Mesodermal cell (in vitro differentiated cells): ENCODE measurements at regions not wholly inside any gene's neighbourhood (a gene's known extent, or its start where the extent isn't known, plus 50 kb on each side); places are given as distances from the start of the nearest gene placed in this dataset.
"Not testable (repeated sequence)": the region's sequence is repeated elsewhere in the genome, so short reads cannot be mapped to it uniquely, and the experiment has no call there.

Experiments
- H3K27ac ChIP-seq: 2 replicates; pipeline ENCODE4 v1.7.0; 2013; ENCODE audit warnings: mild to moderate bottlenecking, low read depth, low read length, moderate library complexity; ENCODE audit not compliant: severe bottlenecking
- H3K36me3 ChIP-seq: 2 replicates; pipeline ENCODE4 v1.7.1; 2013; ENCODE audit warnings: mild to moderate bottlenecking, low read length, moderate library complexity; ENCODE audit not compliant: control insufficient read depth, insufficient read depth
- H3K4me1 ChIP-seq: one replicate; pipeline ENCODE4 v1.7.1; 2013; ENCODE audit warnings: mild to moderate bottlenecking, low read length; ENCODE audit not compliant: insufficient read depth, control insufficient read depth, poor library complexity, severe bottlenecking
- H3K4me3 ChIP-seq: 2 replicates; pipeline ENCODE4 v1.7.0; 2013; ENCODE audit warnings: low read length, control low read depth, mild to moderate bottlenecking; ENCODE audit not compliant: insufficient read depth, poor library complexity, severe bottlenecking; ENCODE audit errors: extremely low read depth
- H3K9me3 ChIP-seq: 2 replicates; pipeline ENCODE4 v1.7.1; 2013; ENCODE audit warnings: mild to moderate bottlenecking, low read length, moderate library complexity; ENCODE audit not compliant: control insufficient read depth
- WGBS, 2 experiments: methylation state at CpG; one replicate each; pipeline ENCODE4 v1.1.5; 2013; ENCODE audit warnings: missing lambda C conversion rate in 2 of 2; ENCODE audit not compliant: insufficient coverage in 2 of 2; 5-methylcytosine and 5-hydroxymethylcytosine counted together

- H3K9me3 ChIP-seq = peaks cover 89% of the 10 kb centered on the region
- H3K4me1 ChIP-seq, H3K4me3 ChIP-seq, H3K36me3 ChIP-seq, H3K27ac ChIP-seq: not testable (repeated sequence)
- WGBS, 2 experiments = 53 to 65% methylated on average over 5 of the region's 5 CpGs
Measured at GRCh38 chr21:7956998-7957712, 2564.2 kb upstream of the TPTE start.

DNA sequence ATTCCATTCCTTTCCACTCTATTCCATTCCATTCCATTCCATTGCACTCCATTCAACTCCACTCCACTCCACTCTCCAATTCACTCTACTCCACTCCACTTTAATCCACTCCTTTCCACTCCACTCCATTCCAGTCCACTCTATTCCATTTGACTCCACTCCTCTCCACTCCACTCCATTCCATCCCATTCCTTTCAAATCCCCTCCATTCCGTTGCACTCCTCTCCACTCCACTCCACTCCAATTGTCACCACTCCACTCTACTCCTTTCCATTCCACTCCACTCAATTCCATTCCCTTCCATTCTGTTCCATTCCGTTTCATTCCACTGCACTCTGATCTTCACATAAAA is 2563.7 kb upstream of the TPTE start:
- Histone ChIP-seq H3K36me3 (no peaks in the 10 kb centered on the region), H3K27ac (no peak overlapping the region), H3K9me3 (peaks cover 89% of the 10 kb centered on the region), H3K4me1 (no peaks in the 10 kb centered on the region), H3K4me3 (no peak overlapping the region)
- WGBS, 2 experiments = 18 to 23% methylated on average over 2 of the region's 2 CpGs
